HG03442 (cell line): ENCODE measurements at regions not wholly inside any gene's neighbourhood (a gene's known extent, or its start where the extent isn't known, plus 50 kb on each side); places are given as distances from the start of the nearest gene placed in this dataset.
"Not testable (repeated sequence)": the region's sequence is repeated elsewhere in the genome, so short reads cannot be mapped to it uniquely, and the experiment has no call there.

Experiments
- ATAC-seq: cut with Tn5 transposase; IDR thresholded peaks from one replicate; pipeline ENCODE4 v1.9.1; 2021; ENCODE audit warnings: mild to moderate bottlenecking, moderate library complexity; ENCODE audit not compliant: unreplicated experiment

DNA sequence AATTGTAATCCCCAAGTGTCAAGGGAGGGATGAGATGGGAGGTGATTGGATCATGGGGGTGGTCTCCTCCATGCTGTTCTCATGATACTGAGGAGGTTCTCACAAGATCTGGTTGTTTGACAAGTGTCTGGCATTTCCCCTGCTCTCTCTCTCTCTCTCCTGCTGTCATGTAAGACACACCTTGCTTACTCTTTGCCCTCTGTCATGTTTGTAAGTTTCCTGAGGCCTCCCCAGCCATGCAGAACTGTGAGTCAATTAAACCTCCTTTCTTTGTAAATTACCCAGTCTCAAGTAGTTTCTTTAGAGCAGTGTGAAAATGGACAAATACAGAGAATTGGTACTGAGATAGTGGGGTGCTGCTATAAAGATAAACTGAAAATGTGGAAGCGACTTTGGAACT lies 207.9 kb downstream of the HINT1 start:
- no peak for ATAC-seq

DNA sequence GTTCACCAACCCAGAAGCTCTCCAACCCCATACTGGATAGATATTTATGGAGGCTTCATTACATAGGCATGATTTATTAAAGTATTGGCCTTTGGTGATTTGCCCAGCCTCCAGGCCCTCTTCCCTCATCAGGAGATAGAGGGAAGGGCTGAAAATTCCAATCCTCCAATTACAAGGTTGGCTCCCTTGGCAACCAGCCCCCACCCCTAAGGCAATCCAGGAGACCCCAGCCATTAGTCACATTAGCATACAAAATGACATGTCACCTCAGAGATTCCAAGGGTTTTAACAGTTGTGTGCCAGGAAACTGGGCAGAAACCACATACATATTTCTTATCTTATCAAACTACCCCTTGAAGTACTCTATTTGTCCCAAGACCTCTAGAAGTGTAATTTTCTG lies 210.0 kb downstream of the HINT1 start:
- ATAC-seq, result no peak

DNA sequence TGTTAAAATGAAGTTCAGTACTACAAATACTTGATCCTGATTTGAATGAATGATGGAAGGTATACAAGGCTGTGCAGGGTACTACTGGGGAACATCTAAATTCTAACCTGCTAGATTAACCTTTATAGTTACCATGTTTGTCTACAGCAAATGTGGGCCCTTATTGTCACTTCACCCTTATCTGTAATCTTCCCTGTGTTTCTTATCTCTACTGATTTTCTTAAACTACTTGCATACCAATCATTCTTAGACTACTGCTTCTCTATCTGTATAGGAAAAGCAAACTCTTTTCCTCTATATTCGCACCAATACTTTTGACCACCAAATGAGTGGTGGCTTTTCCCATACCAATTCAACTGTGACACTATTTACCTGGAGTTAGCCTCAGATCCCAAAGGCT lies 210.7 kb downstream of the HINT1 start:
- ATAC-seq, result no peak

DNA sequence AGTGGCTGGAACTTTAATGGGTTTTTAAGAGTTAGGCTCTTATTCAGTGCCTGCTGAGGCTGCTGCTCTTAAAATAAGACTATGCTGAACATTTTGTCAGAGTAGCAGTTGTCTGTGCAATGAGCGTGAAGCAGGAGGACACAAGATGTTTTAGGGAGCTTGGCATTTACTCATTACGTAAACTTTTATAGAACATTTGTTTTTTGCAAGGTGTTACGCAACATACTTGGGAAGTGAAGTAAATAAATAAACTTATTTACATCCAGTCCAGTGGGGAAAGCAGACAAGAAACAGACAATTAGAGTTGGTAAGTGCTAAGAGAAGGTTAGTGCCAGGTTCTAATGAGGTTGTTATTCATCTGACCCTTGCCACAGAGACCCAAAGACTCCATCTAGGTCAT lies 226.0 kb downstream of the HINT1 start:
- no peak for ATAC-seq

DNA sequence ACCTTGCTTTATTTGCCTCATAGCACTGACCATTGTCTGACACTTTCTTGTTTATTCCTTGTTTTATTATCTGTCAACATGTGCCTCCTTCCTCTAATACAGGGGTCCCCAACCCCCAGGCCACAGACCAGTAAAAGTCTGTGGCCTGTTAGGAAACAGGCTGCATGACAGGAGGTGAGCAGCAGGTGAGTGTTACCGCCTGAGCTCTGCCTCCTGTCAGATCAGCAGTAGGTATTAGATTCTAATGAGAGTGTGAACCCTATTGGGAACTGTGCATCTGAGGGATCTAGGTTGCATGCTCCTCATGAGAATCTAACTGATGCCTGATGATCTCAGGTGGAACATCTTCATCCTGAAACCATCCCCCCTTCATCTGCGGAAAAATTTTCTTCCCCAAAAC lies 228.0 kb downstream of the HINT1 start:
- no peak for ATAC-seq

DNA sequence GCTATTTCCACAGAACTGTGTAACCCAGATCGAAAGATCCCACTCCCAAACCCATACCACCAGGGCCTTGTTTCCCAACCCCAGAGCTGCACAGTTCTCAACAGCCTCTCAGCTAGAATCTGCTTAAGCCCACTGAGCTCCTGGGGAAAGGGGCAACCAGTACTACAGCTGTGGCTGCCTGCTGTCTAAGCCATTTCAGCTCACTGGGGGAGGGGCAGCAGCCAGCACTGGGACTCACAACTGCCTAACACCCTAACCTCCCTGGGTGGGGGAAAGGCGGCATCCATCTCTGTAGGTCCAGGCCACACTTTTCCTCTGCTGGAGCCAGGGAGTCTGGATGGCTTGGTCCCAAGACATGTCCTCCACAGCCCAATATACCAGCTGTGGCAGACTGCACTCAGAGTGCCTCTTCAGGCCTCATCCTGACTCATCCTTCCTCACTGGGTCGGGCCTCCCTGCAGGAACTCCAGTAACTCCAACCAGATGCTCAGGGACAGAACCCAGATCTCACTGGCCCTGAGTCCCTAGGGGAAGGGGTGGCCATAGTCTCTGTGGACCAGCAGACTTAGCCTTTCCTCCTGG lies 241.4 kb downstream of the HINT1 start:
- ATAC-seq, result no peak

DNA sequence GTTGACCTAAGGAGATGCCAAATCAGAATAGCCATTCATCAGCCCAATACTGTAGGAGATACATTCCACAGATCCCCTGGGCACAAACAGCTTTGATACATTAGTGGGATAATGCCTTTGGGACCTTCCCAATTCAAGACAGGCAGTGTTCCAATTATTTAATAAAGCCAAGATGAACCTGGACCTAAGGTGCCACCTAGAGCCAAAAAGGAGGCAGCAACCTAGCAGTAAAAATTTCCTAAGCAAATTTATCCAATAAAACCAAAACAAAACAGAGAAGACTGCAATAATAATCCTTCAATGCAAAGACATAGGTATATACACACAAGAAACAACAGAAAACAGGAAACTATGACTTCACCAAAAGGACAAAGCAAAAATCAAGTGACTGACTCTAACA lies 253.0 kb downstream of the HINT1 start:
- no peak for ATAC-seq

DNA sequence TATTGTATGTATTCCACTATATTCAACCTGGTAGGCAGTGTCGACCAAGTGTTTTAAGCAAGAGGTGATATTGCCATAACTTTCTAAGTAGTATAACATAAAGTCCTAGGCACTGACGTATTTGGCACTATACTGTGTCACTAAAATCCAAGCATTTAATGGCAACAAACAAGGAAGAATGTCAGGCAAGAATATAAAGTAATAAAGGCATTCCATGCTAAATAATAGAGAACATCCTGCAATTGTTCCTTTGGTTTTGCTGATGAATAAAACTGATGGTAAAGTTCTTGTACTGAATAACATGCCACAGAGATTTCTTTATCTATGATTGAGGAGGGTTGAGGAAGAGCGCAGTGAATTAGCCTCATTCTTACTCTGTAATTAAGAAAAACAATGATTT lies 256.9 kb downstream of the HINT1 start:
- ATAC-seq, result no peak

DNA sequence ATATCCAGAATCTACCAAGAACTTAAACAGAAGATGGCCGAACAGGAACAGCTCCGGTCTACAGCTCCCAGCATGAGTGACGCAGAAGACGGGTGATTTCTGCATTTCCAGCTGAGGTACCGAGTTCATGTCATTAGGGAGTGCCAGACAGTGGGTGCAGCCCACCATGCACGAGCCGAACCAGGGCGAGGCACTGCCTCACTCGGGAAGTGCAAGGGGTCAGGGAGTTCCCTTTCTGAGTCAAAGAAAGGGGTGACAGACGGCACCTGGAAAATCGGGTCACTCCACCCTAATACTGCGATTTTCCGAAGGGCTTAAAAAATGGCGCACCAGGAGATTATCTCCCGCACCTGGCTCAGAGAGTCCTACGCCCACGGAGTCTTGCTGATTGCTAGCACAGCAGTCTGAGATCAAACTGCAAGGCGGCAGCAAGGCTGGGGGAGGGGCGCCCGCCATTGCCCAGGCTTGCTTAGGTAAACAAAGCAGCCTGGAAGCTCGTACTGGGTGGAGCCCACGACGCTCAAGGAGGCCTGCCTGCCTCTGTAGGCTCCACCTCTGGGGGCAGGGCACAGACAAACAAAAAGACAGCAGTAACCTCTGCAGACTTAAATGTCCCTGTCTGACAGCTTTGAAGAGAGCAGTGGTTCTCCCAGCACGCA lies 267.4 kb downstream of the HINT1 start:
- ATAC-seq, result not testable (repeated sequence)

DNA sequence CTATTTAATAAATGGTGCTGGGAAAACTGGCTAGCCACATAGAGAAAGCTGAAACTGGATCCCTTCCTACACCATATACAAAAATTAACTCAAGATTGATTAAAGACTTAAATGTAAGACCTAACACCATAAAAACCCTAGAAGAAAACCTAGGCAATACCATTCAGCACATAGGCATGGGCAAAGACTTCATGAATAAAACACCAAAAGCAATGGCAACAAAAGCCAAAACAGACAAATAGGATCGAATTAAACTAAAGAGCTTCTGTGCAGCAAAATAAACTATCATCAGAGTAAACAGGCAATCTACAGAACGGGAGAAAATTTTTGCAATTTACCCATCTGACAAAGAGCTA lies 267.9 kb downstream of the HINT1 start:
- not testable (repeated sequence) for ATAC-seq

DNA sequence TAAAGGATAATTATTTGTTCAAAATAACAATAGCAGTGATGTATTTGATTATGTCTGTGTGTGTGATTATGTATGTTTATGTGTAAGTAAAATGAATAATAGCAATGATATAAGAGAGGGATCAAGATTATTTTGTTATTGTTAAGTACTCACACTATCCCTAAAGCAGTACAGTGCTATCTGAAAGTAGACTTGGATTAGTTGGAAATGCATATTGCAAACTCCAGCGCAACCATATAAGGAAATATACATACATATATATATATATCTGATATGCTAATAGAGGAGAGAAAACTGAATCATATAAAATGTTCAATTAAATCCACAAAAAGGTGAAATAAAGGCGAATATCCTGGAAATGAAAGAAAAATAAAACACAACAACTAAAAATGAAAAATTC lies 268.4 kb downstream of the HINT1 start:
- ATAC-seq, result no peak

DNA sequence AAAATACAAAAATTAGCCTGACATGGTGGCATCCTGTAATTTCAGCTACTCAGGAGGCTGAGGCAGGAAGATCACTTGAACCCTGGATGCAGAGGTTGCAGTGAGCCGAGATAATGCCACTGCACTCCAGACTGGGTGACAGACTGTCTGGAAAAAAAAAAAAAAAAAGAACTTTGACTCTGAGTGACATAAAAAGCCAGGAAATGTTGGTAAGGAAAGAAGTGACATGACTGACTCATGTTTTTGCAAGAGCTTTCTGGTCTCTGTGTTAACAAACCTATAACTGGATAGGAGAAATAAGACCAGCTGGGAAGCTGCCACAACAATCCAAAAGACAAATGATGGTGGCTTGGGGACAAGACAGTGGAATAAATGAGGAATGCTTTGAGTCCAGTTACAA lies 272.1 kb downstream of the HINT1 start:
- ATAC-seq, result no peak

DNA sequence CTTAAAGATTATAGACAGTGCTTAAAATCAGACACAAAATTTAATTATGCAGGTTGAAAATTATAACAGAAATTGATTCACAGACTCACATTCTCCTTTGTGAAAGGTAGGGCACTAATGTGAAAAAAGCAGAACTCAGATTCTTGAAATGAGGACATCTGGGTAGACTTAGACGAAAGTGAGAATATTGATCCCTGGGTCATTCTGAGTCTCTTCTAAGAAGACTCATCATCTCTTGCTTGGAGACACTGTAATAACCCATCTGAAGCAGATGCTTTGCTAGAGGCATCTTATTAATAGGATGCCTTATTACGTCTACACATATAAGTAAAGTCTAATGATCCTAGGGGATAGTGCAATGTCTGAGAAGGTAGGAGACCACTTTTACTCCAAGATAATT lies 274.4 kb downstream of the HINT1 start:
- no peak for ATAC-seq

DNA sequence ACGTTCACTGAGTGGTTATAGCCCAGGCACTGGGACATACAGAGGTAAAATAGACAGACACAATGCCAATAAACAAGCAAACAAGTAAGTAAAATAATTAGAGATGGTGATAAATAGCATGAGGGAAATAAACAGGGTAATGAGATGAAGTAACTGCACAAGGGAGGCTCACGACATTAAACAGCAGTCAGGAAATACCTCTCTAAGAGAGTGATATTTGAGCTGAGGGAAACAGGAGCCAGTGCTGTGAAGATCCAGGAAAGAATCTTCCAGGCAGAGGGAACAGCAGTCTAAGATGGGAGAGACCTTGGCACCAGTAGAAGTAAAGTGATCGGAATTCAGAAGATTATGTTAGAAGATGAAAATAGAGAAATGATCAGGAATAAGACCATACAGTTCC lies 279.4 kb downstream of the HINT1 start:
- no peak for ATAC-seq

DNA sequence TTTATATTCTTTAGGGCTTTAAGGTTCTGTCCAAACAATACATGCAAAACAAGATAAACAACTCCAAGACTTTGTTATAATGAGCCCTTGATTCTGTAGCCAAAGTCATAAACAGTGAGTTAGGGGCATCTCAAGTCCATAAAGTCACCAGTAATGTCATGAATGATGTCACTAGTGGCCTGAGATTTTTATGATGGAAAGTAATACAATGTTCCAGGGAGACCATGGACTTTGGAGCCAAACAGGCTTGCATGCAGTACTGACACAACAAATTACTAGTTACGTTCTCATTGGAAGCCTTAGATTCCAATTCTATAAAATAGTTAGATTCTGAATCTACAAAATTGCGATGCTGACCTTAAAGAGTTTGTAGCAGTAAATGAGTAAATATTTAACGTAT lies 280.0 kb downstream of the HINT1 start:
- ATAC-seq, result no peak

DNA sequence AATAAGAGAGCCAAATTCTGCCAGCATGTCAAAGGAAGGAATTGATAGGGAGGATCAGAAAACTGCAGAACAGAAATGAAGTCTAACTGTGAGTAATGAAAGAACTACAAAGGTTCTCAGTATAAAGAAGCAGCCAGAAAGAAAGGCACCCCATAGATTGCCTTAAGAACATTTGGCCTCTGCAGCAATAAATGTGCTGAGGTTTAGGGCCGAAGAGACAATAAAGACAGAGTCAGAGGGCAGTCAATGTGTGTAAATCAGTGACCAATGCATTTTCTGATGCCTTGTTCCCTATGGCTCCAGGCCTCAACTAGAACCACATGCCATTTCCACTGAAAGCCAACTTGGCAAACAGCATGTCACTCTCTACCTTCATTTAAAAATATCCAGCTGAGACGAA lies 281.0 kb downstream of the HINT1 start:
- no peak for ATAC-seq

DNA sequence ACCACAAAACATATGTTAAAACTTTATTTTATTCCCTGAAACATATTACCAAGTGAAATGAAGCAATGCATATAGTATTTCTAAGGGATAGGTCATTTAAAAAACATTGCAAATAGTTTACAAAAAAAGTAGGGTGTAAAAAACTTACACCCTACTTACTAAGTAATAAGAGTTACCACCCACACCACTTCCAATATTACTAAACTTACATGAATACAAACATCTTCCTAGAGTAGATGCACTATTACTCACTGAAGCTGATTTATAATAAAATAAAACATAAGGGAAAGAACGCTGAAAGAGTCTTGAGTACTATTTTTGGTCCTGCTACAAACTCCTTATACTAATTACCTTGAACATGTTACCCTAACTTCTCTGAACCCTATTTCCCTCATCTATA lies 289.4 kb downstream of the HINT1 start:
- ATAC-seq, result no peak

DNA sequence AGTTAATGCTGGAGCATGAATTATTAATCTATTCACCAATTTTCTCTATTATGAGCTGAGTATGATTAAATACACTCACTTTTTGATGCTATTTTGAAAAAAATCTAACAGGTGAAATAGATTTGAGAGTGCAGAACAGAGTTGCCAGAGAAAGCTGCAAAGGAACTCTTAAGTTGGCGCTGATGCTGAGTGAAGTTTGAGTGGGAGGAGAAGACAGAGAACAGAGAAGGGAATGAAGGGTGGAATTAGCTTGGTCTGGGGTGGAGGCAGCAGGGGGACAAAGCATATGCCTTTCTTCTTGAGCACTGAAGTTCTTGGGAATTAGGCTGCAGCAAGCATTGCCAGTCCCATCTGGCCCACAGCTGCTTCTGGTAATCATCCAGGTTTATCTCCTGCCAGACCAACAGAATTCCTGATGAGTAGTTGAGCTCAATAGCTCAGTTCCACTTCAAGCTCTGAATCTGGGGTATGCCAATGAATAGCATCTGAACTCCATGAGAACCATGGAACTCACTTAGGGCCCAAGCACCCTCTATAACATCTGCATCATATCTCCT lies 290.1 kb downstream of the HINT1 start:
- ATAC-seq, result no peak

DNA sequence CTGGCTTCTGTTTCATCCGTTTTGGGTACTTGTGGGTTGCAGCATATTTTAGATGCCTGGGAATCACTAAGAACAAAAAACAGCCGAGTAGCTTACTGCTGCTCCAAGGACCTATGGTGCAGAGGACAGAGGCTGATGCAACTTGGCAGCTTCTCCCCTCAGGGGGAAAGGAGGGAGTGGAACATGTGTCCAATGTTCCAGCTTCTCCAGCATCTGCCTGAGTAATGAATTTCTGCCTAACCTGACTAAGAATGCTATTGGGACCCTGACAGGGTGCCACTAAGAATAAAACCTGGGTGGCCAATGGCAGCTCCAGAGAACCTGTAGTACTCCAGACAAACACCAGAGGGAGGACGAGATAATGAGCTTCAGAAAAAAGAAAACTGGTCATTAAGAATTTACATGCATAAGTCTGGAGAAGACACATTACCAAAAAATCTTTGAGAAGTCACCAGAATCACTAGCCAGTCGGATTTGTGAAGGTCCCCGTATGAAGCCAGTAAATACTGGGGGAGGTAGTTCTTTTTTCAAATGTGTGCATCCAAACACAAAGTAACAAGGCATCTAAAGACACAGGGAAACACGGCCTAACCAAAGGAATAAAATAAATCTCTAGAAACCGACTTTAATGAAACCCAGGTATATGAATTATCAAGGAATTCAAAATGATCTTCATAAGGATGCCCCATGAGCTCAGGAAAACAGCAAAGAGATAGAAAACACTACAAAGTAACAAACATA lies 293.5 kb downstream of the HINT1 start:
- peak; percentile 77 for ATAC-seq

DNA sequence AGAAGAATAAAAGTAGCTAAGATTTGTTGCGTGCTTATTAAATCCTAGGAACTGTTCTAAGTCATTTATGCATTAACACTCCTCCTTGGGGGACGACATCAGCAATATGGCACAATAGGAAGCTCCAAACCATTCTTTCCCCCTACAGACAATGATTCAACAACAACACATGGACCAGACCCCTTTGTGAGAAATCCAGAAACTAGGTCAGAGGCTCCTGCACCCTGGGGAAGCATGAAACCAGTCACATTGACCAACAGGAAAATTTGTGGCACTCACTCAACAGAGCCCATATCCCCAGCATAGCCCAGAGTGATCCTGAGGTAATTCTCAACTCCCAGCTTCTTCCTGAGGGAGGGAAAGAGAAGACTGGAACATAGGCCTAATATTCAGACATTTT lies 294.4 kb downstream of the HINT1 start:
- ATAC-seq, result no peak

DNA sequence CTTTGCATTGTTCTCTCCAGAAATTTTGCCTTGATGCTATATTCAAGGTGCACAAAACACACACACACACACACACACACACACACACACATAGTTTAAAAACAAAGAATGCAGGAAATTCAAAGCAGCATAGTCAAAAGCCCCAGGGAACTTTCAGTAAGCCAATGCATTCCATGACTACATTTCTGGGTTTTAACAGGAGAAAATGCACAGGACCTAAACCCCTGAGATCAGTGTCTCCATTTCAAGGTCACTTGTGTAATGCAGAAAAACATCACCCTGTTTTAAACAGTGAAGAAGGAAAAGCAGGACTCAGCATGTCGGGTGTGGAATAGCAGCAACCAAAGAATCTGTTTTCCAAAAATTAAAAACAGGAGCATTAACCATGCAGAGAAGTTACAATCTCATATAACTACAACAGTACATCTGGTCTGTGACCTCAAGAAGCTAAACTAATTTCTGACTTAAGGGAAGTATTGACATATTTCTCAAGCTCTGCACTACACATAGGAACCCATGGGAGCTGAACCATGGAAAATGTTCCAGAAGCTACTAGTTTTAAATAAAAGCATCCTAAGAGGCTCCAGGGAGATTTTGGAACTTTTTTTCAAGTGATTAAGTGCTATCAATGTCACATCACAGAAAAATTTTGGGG lies 296.7 kb downstream of the HINT1 start:
- no peak for ATAC-seq
